HG02798 (cell line): ENCODE measurements at regions not wholly inside any gene's neighbourhood (a gene's known extent, or its start where the extent isn't known, plus 50 kb on each side); places are given as distances from the start of the nearest gene placed in this dataset.
"Not testable (repeated sequence)": the region's sequence is repeated elsewhere in the genome, so short reads cannot be mapped to it uniquely, and the experiment has no call there.

Experiments
- ATAC-seq: cut with Tn5 transposase; IDR thresholded peaks from one replicate; pipeline ENCODE4 v1.9.1; 2021; ENCODE audit warnings: mild to moderate bottlenecking; ENCODE audit not compliant: unreplicated experiment, poor library complexity

GRCh38 chr6:134449781-134450180, 131.9 kb upstream of the SGK1 start:
- ATAC-seq, result no peak

GRCh38 chr6:134449004-134449403, 131.1 kb upstream of the SGK1 start:
- ATAC-seq, result no peak

- ATAC-seq, result no peak
Observed at GRCh38 chr6:134447883-134448387, 130.0 kb upstream of the SGK1 start.

- no peak for ATAC-seq
Observed at GRCh38 chr6:134447423-134447822, 129.5 kb upstream of the SGK1 start.

GRCh38 chr6:134446896-134447295, 129.0 kb upstream of the SGK1 start:
- no peak for ATAC-seq

- ATAC-seq, result no peak
Observed at GRCh38 chr6:134446218-134446848, 128.4 kb upstream of the SGK1 start.

- no peak for ATAC-seq
Observed at GRCh38 chr6:134443009-134443408, 125.1 kb upstream of the SGK1 start.

GRCh38 chr6:134442073-134442472, 124.2 kb upstream of the SGK1 start:
- ATAC-seq, result no peak

GRCh38 chr6:134438837-134439236, 120.9 kb upstream of the SGK1 start:
- ATAC-seq, result no peak

GRCh38 chr6:134437376-134437775, 119.5 kb upstream of the SGK1 start:
- peak; percentile 52 for ATAC-seq

- ATAC-seq, result peak; percentile 25
Observed at GRCh38 chr6:134436950-134437349, 119.0 kb upstream of the SGK1 start.

- peak; percentile 87 for ATAC-seq
Observed at GRCh38 chr6:134436281-134436815, 118.4 kb upstream of the SGK1 start.

- ATAC-seq, result no peak
Observed at GRCh38 chr6:134435814-134436280, 117.9 kb upstream of the SGK1 start.

GRCh38 chr6:134434019-134434942, 116.4 kb upstream of the SGK1 start:
- ATAC-seq, result no peak

GRCh38 chr6:134432036-134432435, 114.1 kb upstream of the SGK1 start:
- ATAC-seq, result no peak

- no peak for ATAC-seq
Observed at GRCh38 chr6:134431421-134431859, 113.5 kb upstream of the SGK1 start.

GRCh38 chr6:134429861-134430380, 112.0 kb upstream of the SGK1 start:
- no peak for ATAC-seq

- ATAC-seq, result no peak
Observed at GRCh38 chr6:134427721-134428120, 109.8 kb upstream of the SGK1 start.

- ATAC-seq, result no peak
Observed at GRCh38 chr6:134426623-134427022, 108.7 kb upstream of the SGK1 start.

GRCh38 chr6:134425917-134426316, 108.0 kb upstream of the SGK1 start:
- ATAC-seq, result not testable (repeated sequence)

- no peak for ATAC-seq
Observed at GRCh38 chr6:134425513-134425912, 107.6 kb upstream of the SGK1 start.
